HT1080 (cell line): ENCODE measurements at regions not wholly inside any gene's neighbourhood (a gene's known extent, or its start where the extent isn't known, plus 50 kb on each side); places are given as distances from the start of the nearest gene placed in this dataset.
"Not testable (repeated sequence)": the region's sequence is repeated elsewhere in the genome, so short reads cannot be mapped to it uniquely, and the experiment has no call there.

ENCODE experiments used
- DNase-seq: peaks from one replicate; pipeline ENCODE4 v3.0.0-alpha.2; 2015; ENCODE audit warnings: low read depth

DNA sequence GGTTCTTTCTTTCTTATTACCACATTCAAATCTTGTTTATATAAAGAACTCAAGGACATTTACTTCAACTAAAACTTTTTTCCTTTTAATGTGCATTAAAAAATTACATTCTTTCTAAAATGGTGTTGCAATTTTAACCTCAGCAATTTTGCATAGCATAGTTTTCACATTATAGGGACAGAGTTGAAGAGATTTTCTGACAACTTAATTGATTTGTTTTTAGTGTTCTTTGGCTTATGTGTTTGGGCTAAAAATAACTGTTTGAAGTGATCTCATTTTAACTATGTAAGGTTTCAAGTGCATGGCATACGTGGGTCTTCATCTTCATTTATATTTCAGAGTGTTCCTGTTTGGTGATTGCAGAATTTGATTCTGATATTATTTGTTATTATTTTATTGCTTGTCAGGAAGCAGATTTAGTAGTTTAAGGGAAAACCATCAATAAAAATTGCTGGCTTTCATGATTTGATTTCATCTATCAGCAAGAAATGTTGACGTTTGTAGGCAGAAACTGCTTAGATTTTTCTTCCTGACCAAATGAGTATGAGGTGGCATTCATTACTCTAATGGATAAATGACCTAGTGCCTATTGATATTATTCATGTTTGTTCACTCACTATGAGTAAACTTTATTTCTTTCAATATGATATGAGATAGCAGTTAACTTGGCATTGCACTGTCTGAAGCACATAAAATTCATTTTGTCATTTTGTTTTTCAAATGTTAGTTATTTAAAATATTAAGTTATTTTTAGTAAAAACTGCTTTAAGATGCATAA, 398.4 kb downstream of the NUP35 start:
- DNase-seq: no peak

DNA sequence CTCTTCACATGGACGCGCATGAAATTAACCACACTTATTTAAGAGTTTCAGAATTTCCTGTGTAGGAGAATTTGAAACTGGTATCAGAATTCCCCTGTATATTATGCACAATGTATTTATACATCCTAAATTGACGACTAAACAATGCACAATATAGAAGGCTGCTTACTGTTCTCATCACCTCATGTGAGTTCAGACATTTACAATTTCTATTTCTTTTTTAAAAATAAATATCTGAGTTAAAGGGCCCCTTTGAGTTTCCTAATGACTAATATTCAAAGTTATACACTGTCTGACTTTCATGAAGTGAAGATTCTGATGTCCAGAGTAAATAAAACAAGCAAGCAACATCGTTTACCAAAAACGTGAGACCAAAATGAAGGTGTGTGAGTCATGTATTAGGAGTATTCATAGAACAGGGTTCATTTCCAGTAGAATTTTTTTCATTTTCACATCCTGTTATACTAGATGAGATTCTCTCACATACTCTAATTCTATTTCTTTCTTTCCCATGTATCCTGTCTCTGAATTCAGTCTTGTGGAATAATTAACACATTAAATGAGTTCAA, 406.2 kb downstream of the NUP35 start:
- no peak for DNase-seq

DNA sequence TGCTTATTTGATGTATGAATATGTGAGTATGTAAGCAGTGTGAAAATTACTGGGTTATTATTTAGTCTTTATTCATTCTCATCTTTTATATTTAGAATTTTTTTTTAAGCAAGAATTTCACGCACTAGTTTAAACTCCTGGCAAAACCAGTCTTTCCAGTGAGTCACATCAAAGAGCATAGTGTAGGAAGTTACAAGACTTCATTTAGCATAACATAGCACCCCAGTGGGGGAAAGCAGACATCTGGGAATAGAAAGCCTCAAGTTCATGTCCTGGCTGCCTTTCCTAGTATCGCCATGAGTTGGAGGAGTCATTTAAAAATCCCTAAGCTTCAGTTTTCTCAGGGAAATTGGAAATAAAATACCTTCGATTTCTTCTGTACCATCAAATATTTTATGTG, 408.3 kb downstream of the NUP35 start:
- DNase-seq: no peak

DNA sequence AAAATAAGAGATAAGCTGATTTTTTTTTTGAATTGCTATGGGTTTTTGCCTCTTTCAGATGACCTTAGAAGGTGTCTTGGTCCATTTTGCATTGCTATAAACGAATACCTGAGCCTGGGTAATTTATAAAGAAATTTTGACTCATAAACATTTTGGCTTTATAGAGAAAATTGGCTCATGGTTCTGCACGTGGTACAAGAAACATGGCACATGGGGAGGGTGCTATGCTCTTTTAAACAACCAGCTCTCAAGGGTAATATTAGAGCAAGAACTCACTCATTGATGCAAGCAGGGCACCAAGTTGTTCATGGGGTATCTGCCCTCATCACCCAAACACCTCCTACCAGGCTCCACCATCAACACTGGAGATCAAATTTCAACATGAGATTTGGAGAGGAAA, 408.8 kb downstream of the NUP35 start:
- DNase-seq: no peak

DNA sequence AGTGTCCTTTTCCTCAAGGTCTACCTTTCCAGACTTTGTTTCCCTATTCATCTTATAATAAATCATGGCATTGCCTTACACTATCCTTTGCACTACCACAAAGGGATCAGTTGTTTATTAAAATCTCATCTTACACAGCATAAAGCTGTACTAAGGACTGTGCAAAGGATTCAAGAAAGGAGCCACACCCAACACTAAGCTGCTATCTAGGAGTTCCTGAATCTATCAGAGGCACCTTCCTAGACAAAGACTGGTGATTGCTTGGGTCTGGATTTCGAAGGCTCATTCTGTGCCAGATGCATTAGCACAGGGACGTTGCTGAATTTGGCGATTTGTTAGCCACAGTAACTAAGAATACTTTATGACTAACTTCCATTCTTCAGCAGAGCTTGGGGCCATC, 412.0 kb downstream of the NUP35 start:
- no peak for DNase-seq

DNA sequence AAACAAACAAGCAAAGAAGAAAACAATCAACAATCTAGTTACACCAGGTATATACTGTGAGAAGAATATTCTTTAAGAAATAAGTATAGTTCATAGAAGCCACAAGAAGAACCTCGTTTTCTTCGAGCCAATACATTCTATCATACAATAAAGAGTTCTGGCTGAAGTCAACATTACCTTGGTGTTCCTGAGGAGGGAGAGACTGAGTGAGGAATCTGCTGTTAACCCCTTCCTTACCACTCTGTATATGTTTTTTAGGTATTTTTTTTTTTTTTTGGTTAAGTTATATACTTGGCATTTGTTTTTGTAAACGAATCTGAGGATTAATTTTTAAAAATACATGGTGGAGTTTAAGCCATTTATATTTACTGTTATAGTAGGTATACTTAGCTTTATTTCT, 412.5 kb downstream of the NUP35 start:
- no peak for DNase-seq

DNA sequence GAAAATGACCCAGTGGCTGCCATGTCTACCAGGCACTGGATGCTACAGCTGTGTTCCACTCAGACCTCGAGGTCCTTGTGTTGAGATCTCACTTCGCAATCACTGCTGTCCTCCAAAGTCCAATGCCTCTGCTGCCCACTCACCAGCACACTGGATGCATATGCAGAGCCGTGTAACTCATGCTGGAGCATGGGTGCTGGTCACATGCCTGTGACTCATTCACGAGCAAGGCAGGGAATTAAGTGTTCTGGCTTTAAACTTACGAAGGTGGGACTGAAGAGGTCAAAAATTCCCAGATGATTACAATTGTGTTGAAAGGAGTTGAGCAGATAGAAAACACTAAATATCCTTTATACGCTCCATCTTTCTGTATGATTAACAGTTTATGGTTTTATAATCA, 417.5 kb downstream of the NUP35 start:
- peak; percentile 54 for DNase-seq

DNA sequence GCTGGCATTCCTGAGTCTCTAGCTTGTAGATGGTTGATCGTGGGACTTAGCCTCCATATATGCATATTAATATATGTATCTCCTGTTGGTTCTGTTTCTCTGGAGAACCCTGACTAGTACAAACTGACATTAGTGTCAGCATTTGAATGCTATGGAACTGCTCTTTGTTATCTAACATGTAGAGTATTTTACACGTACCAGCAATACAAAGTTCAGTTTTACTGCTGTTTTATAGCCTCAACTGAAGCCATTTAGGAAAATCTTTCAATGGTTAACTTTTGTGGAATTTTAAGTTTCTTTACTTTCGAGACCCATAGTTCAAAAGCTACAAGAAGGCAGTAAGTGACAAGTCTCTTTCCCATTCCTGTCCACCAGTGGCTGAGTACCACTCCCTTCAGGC, 418.4 kb downstream of the NUP35 start:
- DNase-seq: no peak

DNA sequence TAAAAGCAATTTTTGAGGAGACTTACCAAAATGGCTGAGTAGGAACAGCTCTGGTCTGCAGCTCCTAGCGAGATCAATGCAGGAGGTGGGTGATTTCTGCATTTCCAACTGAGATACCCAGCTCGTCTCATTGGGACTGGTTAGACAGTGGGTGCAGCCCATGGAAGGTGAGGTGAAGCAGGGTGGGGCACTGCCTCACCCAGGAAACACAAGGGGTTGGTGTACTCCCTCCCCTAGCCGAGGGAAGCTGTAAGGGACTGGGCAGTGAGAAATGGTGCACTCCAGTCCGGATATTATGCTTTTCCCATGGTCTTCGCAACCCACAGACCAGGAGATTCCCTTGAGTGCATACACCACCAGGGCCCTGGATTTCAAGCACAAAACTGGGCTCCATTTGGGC, 419.0 kb downstream of the NUP35 start:
- no peak for DNase-seq

DNA sequence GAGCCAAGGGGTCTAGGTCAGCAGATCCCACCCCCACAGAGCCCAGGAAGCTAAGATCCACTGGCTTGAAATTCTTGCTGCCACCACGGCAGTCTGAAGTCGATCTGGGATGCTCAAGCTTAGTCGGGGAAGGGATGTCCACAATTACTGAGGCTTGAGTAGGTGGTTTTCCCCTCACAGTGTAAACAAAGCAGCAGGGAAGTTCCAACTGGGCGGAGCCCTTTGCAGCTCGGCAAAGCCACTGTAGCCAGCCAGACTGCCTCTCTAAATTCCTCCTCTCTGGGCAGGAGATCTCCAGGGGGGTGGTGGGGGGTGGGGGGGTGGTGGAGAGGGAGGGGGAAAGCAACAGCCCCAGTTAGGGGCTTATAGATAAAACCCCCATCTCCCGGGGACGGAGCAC, 419.5 kb downstream of the NUP35 start:
- DNase-seq: no peak

DNA sequence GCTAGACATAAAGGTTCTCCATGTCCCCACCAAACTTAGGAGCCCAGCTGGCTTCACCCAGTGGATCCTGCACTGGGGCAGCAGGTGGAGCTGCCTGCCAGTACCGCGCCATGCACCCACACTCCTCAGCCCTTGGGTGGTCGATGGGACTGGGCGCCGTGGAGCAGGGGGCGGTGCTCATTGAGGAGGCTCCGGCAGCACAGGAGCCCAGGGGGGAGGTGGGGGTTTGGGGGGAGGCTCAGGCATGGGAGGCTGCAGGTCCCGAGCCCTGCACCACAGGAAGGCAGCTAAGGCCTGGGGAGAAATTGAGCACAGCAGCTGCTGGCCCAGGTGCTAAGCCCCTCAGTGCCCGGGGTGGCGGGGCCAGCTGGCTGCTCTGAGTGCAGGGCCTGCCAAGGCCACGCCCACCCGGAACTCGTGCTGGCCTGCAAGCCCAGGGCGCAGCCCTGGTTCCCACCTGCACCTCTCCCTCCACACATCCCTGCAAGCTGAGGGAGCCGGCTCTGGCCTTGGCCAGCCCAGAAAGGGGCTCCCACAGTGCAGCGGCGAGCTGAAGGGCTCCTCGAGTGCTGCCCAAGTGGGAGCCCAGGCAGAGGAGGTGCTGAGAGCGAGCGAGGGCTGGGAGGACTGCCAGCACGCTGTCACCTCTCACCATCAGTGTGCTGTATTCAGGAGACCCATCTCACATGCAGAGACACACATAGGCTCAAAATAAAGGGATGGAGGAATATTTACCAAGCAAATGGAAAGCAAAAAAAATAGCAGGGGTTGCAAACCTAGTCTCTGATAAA, 422.5 kb downstream of the NUP35 start:
- not testable (repeated sequence) for DNase-seq

DNA sequence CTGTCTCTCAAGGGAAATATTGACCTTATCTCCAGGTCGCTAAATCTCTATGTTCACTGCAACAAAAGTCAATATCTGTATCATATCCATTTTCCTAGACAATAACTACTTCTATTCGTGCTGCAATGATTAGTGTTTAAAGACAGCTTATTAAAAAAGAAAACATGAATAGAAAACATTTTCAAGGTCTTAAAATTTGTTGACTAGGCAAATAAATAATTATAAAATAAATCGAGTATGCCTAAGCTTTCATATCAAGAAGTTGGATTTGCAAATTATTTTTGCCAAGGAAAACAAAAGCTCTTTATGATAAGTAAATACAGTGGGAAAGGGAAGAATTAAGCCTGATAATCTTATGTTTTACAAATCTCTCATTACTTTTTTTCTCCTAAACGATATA, 428.5 kb downstream of the NUP35 start:
- no peak for DNase-seq

DNA sequence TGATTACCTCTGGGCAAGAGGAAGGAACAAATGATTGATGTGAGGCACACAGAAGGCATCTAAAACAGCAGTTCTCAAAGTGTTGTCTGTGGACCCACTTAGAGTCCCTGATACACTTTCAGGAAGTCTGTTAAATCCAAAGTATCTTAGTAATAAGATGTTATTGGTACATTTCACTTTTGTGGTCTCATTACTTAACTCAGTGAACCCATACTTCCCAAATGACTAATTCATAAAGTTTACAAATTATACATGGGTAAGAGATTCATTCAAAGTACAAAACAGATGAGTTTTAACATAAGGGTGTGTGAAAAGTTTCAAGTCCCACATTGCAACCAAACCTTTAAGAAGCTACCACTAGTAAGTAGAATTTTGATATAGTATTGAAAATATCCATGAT, 440.5 kb downstream of the NUP35 start:
- peak; percentile 11 for DNase-seq

DNA sequence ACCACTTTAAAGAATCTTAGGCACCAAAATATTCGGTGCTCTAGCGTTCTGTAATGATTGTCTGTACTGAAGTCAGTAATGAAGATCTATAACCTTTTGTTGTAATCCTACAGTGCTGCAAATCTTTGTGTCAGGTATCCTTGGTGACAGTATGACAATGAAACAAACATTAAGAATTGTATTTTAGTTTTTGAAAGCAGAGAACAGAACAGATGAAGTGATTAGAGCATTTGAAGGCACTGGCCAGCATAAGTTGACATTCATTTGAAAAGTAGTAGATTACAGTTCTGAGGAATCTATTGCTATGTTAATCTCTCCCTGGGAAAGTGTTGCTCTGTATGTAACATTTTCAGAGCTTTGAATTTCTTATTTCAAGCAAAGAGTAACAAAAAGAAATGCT, 451.2 kb downstream of the NUP35 start:
- DNase-seq: no peak

DNA sequence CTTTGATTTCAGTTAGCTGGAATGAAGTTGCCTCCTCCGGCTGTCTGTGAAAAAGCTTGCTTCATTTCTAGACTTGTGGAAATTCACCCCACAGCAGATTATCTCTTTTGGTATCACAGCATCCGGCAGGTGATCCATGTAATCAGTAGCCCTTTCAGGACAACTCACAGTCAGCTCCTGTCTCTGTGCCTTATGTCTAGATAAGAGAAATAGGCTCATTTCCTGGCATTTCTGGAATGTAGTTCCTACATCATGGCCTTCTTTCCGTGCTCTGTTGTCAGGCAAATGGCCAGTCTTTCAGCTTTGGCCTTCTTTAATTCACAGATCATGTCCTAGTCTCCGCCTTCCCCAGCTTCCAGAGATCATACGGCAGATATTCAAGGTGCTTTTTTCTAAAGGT, 455.4 kb downstream of the NUP35 start:
- DNase-seq: peak; percentile 0

DNA sequence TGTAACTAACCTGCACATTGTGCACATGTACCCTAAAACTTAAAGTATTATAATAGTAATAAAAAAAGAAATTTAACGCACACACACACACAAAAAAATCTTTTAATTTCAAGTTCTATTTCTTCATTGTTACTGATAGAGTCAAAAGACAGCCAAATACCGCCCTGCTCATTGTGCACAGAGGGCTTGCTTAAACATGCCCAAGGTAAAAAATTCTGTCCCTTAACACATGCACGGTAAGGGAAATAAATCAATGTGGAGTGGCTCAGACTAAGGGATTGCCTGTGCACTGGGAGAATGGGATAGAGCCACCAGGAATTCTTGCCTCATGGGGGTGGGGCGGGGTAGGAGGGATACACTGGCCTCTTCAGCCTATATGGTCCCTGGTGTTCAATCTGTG, 468.0 kb downstream of the NUP35 start:
- no peak for DNase-seq

DNA sequence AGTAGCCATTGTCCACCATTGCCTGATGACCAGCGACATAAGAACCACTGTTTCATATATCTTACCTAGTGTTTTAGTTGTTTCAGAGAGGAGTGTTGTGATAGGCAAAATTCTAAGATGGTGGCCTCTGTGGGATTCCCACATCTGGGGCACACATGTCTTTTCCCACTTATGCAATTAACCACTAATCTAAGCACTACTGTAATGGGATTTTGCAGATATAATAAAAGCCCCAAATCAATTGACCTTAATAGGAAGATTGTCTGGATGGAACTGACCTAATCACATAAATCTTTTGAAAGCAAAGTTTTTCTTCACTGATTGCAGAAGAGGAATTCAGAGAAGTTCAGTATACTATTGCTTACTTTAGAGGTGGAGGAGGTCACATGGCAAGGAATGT, 469.9 kb downstream of the NUP35 start:
- DNase-seq: no peak

DNA sequence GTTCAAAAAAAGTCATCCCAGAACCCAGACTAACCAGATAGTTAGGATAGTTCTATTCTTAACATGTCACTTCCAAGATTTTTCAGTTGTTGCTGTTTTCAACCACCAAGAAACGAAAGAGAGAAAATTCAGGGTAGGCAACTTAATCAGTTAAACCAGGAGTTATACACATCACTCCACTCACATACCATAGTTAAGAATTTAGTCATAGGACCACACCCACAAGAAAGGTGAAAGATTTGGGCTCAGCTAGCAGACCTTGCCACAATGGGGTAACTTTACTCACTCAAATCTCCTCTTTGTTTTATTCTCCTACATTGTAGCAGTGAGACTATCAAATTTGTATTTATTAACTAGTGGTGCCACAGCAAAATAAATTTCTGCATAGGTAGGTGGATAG, 473.6 kb downstream of the NUP35 start:
- DNase-seq: peak; percentile 12

DNA sequence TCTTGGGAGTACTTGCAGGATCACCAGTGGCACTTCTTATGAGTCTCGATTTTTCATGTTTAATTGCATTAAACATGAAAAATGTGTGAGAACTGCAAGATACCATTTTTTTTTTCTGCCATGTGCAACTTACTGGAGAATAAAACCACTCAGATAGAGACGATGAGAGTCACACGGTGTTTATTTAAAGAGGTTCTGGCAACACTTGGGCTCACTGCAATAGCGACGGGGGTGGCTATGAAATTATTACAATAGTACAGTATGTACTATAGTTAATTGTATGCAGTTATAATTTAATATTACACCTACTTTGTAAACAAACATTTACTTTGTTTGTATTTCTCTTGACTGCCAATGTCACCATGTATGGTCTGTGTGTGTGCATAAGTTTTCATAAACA, 479.8 kb downstream of the NUP35 start:
- DNase-seq: no peak

DNA sequence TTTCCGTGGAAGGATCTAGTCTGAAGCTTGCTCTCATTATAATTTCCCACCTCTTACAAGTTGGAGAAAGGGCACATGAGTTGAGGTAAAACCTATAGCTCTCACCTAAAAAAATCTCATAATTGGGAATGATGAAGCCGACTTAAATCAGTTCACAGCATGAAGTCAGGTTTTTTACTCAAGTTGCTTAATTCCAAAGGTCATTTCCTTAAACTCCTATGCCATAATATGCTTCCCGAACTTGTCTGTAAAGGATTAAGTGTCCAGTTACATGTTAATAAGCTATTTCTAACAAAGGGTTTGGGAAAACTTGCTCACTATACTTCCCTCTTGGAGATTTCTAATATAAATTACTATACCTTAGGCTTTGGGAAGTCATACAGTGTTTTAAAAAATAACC, 481.2 kb downstream of the NUP35 start:
- no peak for DNase-seq

DNA sequence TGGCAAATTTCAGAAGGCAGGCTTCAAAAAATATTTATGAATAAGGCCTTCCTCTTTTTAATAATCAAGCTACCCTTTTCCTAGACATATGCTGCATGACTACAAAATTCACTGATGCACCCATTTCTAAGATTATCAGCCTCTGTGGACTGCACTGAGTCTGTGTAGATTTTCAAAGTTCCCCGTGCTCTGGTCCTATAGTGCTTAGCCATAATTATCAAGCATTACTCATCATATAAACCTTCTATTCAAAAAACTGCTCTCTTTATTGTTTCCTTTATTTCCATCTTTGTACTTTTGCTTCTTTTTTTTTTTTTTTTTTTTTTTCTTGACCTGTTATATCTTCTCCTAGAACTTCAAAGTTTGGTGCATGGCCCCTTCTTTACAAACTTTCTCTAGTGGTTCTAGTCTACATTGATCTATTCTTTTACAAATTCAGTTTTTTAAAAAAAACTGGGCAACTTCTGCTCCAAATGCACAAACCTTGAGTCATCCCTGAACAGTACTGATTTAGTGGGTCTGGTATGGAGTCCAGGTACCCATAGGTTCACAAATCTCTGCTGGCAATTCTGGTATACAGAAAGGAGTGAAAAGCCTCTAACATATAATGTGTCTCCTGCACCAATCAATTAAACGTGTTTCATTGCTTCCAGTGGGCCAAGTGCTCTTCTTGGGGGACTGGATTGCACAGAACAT, 481.9 kb downstream of the NUP35 start:
- DNase-seq: no peak

DNA sequence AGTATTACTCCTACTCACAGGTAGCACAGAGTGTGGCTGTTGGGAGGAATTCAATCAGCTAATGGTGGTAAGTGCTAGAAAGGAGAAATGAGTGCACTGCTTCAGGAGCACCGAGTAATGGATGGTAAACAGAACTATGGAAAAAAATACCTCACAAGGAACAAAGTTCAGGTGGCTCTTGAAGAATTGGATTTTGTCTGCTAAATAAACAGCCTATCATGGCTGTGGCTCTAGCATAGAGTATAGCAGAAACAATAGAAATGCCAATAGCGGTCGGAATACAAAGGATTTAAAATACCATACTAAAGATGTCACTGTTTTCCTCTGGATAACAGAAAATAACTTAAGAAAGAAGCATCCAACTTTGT, 482.5 kb downstream of the NUP35 start:
- DNase-seq: no peak
